ENCODE measurements at regions not wholly inside any gene's neighbourhood (a gene's known extent, or its start where the extent isn't known, plus 50 kb on each side); places are given as distances from the start of the nearest gene placed in this dataset.

DNA sequence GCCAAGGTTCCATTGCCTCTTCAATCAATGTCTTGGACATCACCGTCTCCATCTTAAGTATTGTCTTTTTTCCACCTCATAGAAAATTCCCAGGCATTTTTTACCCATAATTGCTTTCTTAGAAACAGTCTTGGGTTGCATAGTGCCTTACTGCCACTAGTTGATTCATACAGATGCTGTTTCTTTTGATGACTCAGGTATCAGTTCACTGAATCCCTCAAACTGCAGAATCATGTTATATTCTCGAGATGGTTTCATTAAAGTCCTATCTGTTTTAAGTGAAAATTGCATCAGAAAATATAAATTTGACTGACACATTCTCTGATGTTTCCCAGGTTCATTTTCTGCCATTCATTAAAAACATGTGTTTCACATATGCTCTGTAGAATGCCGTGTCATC is 1489.1 kb downstream of the BRINP3 start:
- no peak overlapping the region for H3K4me3 ChIP-seq
- H3K36me3 ChIP-seq (ENCODE audit: insufficient read depth, low read length), result no peaks in the 10 kb centered on the region
- no peak for DNase-seq (ENCODE audit: low read depth, low spot score)
- H3K9me3 ChIP-seq (ENCODE audit: low read depth, low read length), result no peaks in the 10 kb centered on the region
- no peak for TF ChIP-seq POLR2AphosphoS5 (IDR thresholded peaks at IDR 0.05; ENCODE audit: borderline replicate concordance, low read depth, low read length)
- TF ChIP-seq FOXP2 (optimal IDR thresholded peaks at IDR 0.05; ENCODE audit: control extremely low read depth, extremely low read length, insufficient read depth), result no peak
- no peak for TF ChIP-seq EZH2 (IDR thresholded peaks at IDR 0.05)
- H3K27ac ChIP-seq, result no peak overlapping the region
- no peak overlapping the region for H3K9ac ChIP-seq (ENCODE audit: insufficient read length)

DNA sequence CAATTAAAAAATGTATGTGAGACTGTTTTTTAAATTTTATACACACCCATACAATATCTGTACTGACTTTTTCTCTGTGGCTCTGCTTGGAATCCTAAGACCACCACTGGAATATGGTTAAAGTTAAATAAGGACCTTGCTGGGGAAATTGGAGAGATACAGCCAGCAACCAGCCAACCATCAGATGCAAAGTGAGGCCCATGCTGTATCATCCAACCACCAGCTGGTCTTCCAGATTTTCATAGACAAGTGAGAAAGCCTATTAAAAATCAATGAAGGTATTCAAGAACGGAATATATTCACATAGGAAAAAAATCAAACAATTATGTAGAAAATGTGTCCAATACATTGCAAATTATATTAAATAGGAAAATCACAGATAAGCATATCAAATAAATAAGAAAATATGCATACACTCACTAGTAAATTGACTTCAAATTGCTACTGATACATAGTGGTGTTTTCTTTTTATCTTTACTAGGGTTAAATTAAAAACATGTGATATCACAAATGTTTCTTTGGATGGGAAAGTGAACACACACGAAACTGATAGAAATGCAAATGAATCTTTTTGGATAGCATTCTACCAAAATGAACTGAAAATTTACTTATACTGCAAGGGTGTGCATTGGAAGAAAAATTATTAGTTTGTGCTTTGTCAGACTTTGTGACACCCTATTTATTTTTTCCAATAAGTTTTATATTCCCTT is 1486.3 kb downstream of the BRINP3 start:
- H3K9ac ChIP-seq (ENCODE audit: insufficient read length), result no peak overlapping the region
- H3K9me3 ChIP-seq (ENCODE audit: low read depth, low read length), result no peaks in the 10 kb centered on the region
- no peaks in the 10 kb centered on the region for H3K36me3 ChIP-seq (ENCODE audit: insufficient read depth, low read length)
- no peak for TF ChIP-seq FOXP2 (optimal IDR thresholded peaks at IDR 0.05; ENCODE audit: control extremely low read depth, extremely low read length, insufficient read depth)
- no peak for TF ChIP-seq POLR2AphosphoS5 (IDR thresholded peaks at IDR 0.05; ENCODE audit: borderline replicate concordance, low read depth, low read length)
- no peak for TF ChIP-seq EZH2 (IDR thresholded peaks at IDR 0.05)
- no peak overlapping the region for H3K27ac ChIP-seq
- no peak overlapping the region for H3K4me3 ChIP-seq
- no peak for DNase-seq (ENCODE audit: low read depth, low spot score)

DNA sequence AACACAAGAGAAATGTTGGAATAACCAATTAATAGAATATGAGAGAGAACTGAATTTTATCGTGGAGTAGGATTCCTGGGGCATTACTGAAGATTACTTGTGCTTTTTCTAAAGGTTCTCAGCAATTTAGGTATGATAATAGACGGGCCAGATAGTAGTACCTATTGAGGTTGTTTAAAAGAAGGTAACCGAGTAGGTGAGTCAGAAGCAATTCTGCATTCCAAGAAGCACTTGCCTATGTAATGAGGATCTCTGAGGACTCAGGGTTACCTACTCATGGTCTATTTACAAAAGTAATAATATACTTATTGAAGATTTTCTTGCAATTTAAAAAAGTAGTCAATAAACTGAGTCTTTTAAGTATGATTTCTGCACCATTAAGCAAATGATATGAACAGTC is 1469.8 kb downstream of the BRINP3 start:
- no peaks in the 10 kb centered on the region for H3K36me3 ChIP-seq (ENCODE audit: insufficient read depth, low read length)
- H3K4me3 ChIP-seq, result no peak overlapping the region
- H3K9me3 ChIP-seq (ENCODE audit: low read depth, low read length), result no peaks in the 10 kb centered on the region
- no peak for DNase-seq (ENCODE audit: low read depth, low spot score)
- no peak for TF ChIP-seq FOXP2 (optimal IDR thresholded peaks at IDR 0.05; ENCODE audit: control extremely low read depth, extremely low read length, insufficient read depth)
- TF ChIP-seq POLR2AphosphoS5 (IDR thresholded peaks at IDR 0.05; ENCODE audit: borderline replicate concordance, low read depth, low read length), result no peak
- no peak for TF ChIP-seq EZH2 (IDR thresholded peaks at IDR 0.05)
- H3K27ac ChIP-seq, result no peak overlapping the region
- H3K9ac ChIP-seq (ENCODE audit: insufficient read length), result no peak overlapping the region

DNA sequence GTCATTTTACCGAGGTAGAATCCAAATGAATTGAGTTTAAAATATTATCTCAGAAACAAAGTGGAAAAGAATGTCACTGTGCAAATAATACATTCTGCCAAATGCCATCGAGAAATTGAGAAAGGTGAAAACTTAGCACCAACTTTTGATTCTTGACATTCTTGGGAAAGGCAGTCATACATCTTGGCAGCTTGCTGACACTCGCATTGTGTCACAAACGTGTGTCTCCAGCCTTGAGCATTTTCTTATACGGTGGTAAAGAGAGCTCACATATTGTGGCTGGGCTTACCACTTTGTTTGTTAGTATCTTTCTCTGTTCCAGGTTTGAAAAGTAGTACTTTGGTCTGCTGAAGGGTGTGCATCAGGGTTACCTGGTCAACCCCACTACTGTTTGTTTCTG is 1456.1 kb downstream of the BRINP3 start:
- Histone ChIP-seq H3K9ac (ENCODE audit: insufficient read length) (no peak overlapping the region), H3K9me3 (ENCODE audit: low read depth, low read length) (no peaks in the 10 kb centered on the region), H3K36me3 (ENCODE audit: insufficient read depth, low read length) (no peaks in the 10 kb centered on the region), H3K27ac (no peak overlapping the region), H3K4me3 (no peak overlapping the region)
- no peak for DNase-seq (ENCODE audit: low read depth, low spot score)
- no peak for TF ChIP-seq FOXP2 (optimal IDR thresholded peaks at IDR 0.05; ENCODE audit: control extremely low read depth, extremely low read length, insufficient read depth)
- no peak for TF ChIP-seq EZH2 (IDR thresholded peaks at IDR 0.05)
- TF ChIP-seq POLR2AphosphoS5 (IDR thresholded peaks at IDR 0.05; ENCODE audit: borderline replicate concordance, low read depth, low read length), result no peak

DNA sequence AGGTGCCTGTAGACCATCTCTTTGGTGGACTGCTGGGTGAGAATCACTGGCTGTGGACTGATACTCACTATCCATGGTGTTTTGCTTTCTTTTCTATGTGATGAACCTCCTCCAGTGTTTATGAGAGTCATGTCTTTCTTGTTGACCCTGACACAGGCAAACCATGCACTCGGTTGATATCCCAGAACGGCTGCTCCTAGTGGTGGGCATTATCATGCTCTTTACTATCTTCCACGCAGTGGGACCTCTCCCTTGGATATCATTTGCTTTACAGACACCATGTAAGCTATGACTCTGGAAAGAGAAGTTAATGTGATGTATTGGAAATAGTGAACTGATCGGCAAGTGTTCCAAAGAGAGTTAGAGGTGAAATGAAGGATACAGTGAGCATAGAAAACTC is 1455.6 kb downstream of the BRINP3 start:
- DNase-seq (ENCODE audit: low read depth, low spot score), result no peak
- no peak for TF ChIP-seq EZH2 (IDR thresholded peaks at IDR 0.05)
- TF ChIP-seq FOXP2 (optimal IDR thresholded peaks at IDR 0.05; ENCODE audit: control extremely low read depth, extremely low read length, insufficient read depth), result no peak
- TF ChIP-seq POLR2AphosphoS5 (IDR thresholded peaks at IDR 0.05; ENCODE audit: borderline replicate concordance, low read depth, low read length), result no peak
- no peak overlapping the region for H3K27ac ChIP-seq
- H3K9ac ChIP-seq (ENCODE audit: insufficient read length), result no peak overlapping the region
- no peaks in the 10 kb centered on the region for H3K36me3 ChIP-seq (ENCODE audit: insufficient read depth, low read length)
- no peaks in the 10 kb centered on the region for H3K9me3 ChIP-seq (ENCODE audit: low read depth, low read length)
- no peak overlapping the region for H3K4me3 ChIP-seq

DNA sequence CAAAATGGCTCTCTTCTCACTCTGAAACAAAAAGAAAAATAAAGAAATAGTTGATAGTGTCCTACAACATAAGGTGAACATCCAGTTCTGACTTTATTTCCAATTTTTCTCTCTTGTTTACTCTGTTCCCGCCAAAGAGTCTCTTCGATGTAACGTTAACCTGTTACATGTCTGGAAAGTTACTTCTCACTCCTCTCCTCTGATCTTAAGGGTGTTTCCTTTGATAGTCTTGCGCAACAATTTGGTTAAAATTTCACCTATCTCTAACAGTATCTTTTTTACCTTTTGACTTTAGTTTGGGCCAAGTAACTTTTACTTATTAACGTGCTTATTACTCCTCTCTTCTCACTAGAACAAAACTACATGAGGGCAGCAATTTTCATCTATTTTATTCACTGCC is 1450.2 kb downstream of the BRINP3 start:
- TF ChIP-seq FOXP2 (optimal IDR thresholded peaks at IDR 0.05; ENCODE audit: control extremely low read depth, extremely low read length, insufficient read depth) (no peak), POLR2AphosphoS5 (IDR thresholded peaks at IDR 0.05; ENCODE audit: borderline replicate concordance, low read depth, low read length) (no peak), EZH2 (IDR thresholded peaks at IDR 0.05) (no peak)

DNA sequence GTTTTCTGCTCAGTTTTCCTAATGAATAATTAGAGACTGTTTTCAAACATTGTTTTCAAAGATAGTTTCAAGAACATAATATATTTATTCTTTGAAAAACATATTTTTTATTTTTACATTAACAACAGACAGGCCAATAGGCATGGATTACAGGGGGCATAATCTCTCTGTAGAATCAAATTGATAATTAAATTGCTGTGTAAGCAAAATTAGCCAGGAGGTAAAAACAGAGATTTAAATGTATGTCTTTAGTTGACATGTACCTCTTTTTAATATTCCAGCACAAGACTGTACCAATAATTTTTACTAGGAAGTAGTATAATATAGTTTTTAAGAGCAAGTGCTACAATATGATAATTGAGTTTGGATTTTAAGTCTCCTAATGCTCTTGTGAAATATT is 1444.5 kb downstream of the BRINP3 start:
- no peaks in the 10 kb centered on the region for H3K36me3 ChIP-seq (ENCODE audit: insufficient read depth, low read length)
- H3K4me3 ChIP-seq, result no peak overlapping the region
- H3K9me3 ChIP-seq (ENCODE audit: low read depth, low read length), result no peaks in the 10 kb centered on the region
- no peak overlapping the region for H3K9ac ChIP-seq (ENCODE audit: insufficient read length)
- no peak for DNase-seq (ENCODE audit: low read depth, low spot score)
- H3K27ac ChIP-seq, result peak overlapping the region; percentile 40; the same call in 1 of the 2 replicates
- no peak for TF ChIP-seq POLR2AphosphoS5 (IDR thresholded peaks at IDR 0.05; ENCODE audit: borderline replicate concordance, low read depth, low read length)
- no peak for TF ChIP-seq FOXP2 (optimal IDR thresholded peaks at IDR 0.05; ENCODE audit: control extremely low read depth, extremely low read length, insufficient read depth)
- TF ChIP-seq EZH2 (IDR thresholded peaks at IDR 0.05), result no peak

More for the DNA sequence above, 1450.2 kb downstream of the BRINP3 start:
- DNase-seq (ENCODE audit: low read depth, low spot score), result no peak
- Histone ChIP-seq H3K36me3 (ENCODE audit: insufficient read depth, low read length) (no peaks in the 10 kb centered on the region), H3K4me3 (no peak overlapping the region), H3K27ac (no peak overlapping the region), H3K9ac (ENCODE audit: insufficient read length) (no peak overlapping the region), H3K9me3 (ENCODE audit: low read depth, low read length) (no peaks in the 10 kb centered on the region)

DNA sequence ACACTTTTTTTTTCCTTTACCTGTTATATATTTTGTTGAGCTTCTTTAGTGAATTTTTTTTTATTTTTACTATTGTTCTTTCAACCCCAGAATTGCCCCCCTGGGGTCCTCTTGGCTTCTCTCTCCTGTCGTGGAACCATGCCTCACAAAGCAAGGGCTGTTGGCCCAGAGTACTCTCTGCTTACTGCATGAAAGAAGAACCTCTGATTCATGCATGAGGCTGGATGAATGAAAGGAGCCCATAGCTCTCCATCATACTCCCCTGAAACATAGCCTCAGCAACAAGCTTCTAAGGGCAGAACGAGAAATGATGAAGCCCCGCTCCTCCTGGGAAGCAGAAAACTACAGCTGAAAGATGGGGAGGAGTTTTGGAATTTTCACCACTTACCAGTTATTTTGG is 1441.0 kb downstream of the BRINP3 start:
- Histone ChIP-seq H3K36me3 (ENCODE audit: insufficient read depth, low read length) (no peaks in the 10 kb centered on the region), H3K4me3 (no peak overlapping the region), H3K9ac (ENCODE audit: insufficient read length) (no peak overlapping the region), H3K9me3 (ENCODE audit: low read depth, low read length) (no peaks in the 10 kb centered on the region), H3K27ac (no peak overlapping the region)
- no peak for DNase-seq (ENCODE audit: low read depth, low spot score)
- TF ChIP-seq FOXP2 (optimal IDR thresholded peaks at IDR 0.05; ENCODE audit: control extremely low read depth, extremely low read length, insufficient read depth) (no peak), POLR2AphosphoS5 (IDR thresholded peaks at IDR 0.05; ENCODE audit: borderline replicate concordance, low read depth, low read length) (no peak), EZH2 (IDR thresholded peaks at IDR 0.05) (no peak)

DNA sequence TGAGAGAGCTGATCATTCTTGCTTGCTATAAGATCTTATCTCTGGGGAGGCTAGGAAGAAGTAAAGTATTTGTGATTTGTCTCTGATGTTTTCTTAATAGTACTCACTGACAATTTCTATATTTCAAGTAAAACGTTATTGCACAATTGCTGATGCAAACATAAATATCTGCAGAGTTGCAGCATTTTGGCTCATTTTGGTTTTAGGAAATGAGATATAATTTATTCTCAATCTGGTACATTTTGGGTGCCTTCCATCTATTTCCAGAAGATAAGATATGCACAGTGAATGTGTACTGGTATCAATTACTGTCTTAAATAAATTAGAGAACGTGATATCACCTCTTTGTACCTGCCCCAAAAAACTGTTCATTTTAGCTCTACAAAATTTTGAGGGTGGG is 1431.5 kb downstream of the BRINP3 start:
- no peak overlapping the region for H3K4me3 ChIP-seq
- TF ChIP-seq FOXP2 (optimal IDR thresholded peaks at IDR 0.05; ENCODE audit: control extremely low read depth, extremely low read length, insufficient read depth) (no peak), POLR2AphosphoS5 (IDR thresholded peaks at IDR 0.05; ENCODE audit: borderline replicate concordance, low read depth, low read length) (no peak), EZH2 (IDR thresholded peaks at IDR 0.05) (no peak)
- no peaks in the 10 kb centered on the region for H3K36me3 ChIP-seq (ENCODE audit: insufficient read depth, low read length)
- H3K9ac ChIP-seq (ENCODE audit: insufficient read length), result no peak overlapping the region
- no peak for DNase-seq (ENCODE audit: low read depth, low spot score)
- H3K27ac ChIP-seq, result 0 out of 2 replicates have a peak overlapping the region, but pooled peaks have one; percentile 10
- no peaks in the 10 kb centered on the region; the same call in 1 of the 2 replicates for H3K9me3 ChIP-seq (ENCODE audit: low read depth, low read length)

All from SK-N-MC (cell line).